Activated B cell treated with CpG ODN at 0.5 μM for 24 hours (primary cell): ENCODE measurements at regions not wholly inside any gene's neighbourhood (a gene's known extent, or its start where the extent isn't known, plus 50 kb on each side); places are given as distances from the start of the nearest gene placed in this dataset.

Experiments
- ATAC-seq: fragments of 200-7000 bp; cut with Tn5 transposase; one replicate; pipeline ENCODE4 v1.10.0; 2021; ENCODE audit warnings: low read depth, mild to moderate bottlenecking, moderate library complexity
- CTCF ChIA-PET: fragments of 350-600 bp; sonication (Branson Sonifier 250); formaldehyde crosslinking; loops from one replicate; lab custom pipeline; 2021; ENCODE audit warnings: antibody characterized with exemption; lab: Charles Lee
- POLR2A ChIA-PET: fragments of 350-600 bp; sonication (Branson Sonifier 250); formaldehyde crosslinking; loops from one replicate; lab custom pipeline; 2021; ENCODE audit warnings: antibody characterized with exemption; lab: Charles Lee
- DNase-seq: peaks from one replicate; pipeline ENCODE4 v3.0.0; 2022
- H3K27ac Mint-ChIP-seq: one replicate; pipeline ENCODE4 v1.8.0; 2020; ENCODE audit warnings: mixed read lengths
- H3K27me3 Mint-ChIP-seq: one replicate; pipeline ENCODE4 v1.8.0; 2021; ENCODE audit warnings: mixed read lengths
- H3K36me3 Mint-ChIP-seq: one replicate; pipeline ENCODE4 v1.8.0; 2021; ENCODE audit warnings: low read depth, mixed read lengths
- H3K4me1 Mint-ChIP-seq: one replicate; pipeline ENCODE4 v1.8.0; 2021; ENCODE audit warnings: mixed read lengths
- H3K4me3 Mint-ChIP-seq: one replicate; pipeline ENCODE4 v1.8.0; 2020; ENCODE audit warnings: mild to moderate bottlenecking, mixed read lengths
- H3K9me3 Mint-ChIP-seq: one replicate; pipeline ENCODE4 v1.8.0; 2020; ENCODE audit warnings: mixed read lengths
- CTCF ChIP-seq: fragments of 200-600 bp; IDR thresholded peaks from one replicate; pipeline ENCODE4 v1.8.0; 2022; ENCODE audit warnings: antibody characterized with exemption, mild to moderate bottlenecking
- intact Hi-C: fragments of 100-400 bp; cut with micrococcal nuclease; formaldehyde crosslinking; loops from one replicate; pipeline ENCODE4 v1.15.1; 2024

GRCh38 chr4:15238720-15239119, 189.1 kb upstream of the C1QTNF7 start:
- H3K27me3 Mint-ChIP-seq: peaks cover 2% of the 10 kb centered on the region
- no peak overlapping the region for H3K27ac Mint-ChIP-seq
- H3K4me1 Mint-ChIP-seq: peaks cover 8% of the 10 kb centered on the region
- ATAC-seq (peak; percentile 58), DNase-seq (no peak)
- no peaks in the 10 kb centered on the region for H3K36me3 Mint-ChIP-seq
- POLR2A ChIA-PET: no interaction called here
- intact Hi-C loops: loop anchor here (1.0 to 2.0 kb wide), 4 partner anchors 158 to 762 kb away; no protein-coding TSS in a partner anchor
- TF ChIP-seq CTCF: no peak
- H3K9me3 Mint-ChIP-seq: no peaks in the 10 kb centered on the region
- CTCF ChIA-PET: interaction anchor here (1.0 to 11.2 kb wide), 5 partner anchors 157 to 412 kb away, joined by 3 to 92 read pairs (median 3); no protein-coding TSS in a partner anchor
- H3K4me3 Mint-ChIP-seq: no peak overlapping the region

- DNase-seq: no peak
- H3K9me3 Mint-ChIP-seq: no peaks in the 10 kb centered on the region
- CTCF ChIA-PET: interaction anchor here (11.2 kb wide), 1 partner anchor 219 kb away, joined by 92 read pairs; no protein-coding TSS in a partner anchor
- H3K27me3 Mint-ChIP-seq: peaks cover 2% of the 10 kb centered on the region
- no peak for ATAC-seq
- H3K27ac Mint-ChIP-seq: no peak overlapping the region
- POLR2A ChIA-PET: no interaction called here
- no peaks in the 10 kb centered on the region for H3K4me1 Mint-ChIP-seq
- H3K4me3 Mint-ChIP-seq: no peak overlapping the region
- no peaks in the 10 kb centered on the region for H3K36me3 Mint-ChIP-seq
- no peak for TF ChIP-seq CTCF
- intact Hi-C loops: loop anchor here (2.0 kb wide), 2 partner anchors 411 to 761 kb away; no protein-coding TSS in a partner anchor
Measured at GRCh38 chr4:15239866-15240265, 188.0 kb upstream of the C1QTNF7 start.

GRCh38 chr4:15240764-15241163, 187.1 kb upstream of the C1QTNF7 start:
- no peak for DNase-seq
- H3K27me3 Mint-ChIP-seq: peaks cover 1% of the 10 kb centered on the region
- no peak for ATAC-seq
- no peaks in the 10 kb centered on the region for H3K4me1 Mint-ChIP-seq
- POLR2A ChIA-PET: no interaction called here
- H3K9me3 Mint-ChIP-seq: no peaks in the 10 kb centered on the region
- H3K36me3 Mint-ChIP-seq: no peaks in the 10 kb centered on the region
- intact Hi-C loops: no loop called here
- CTCF ChIA-PET: no interaction called here
- H3K27ac Mint-ChIP-seq: no peak overlapping the region
- H3K4me3 Mint-ChIP-seq: no peak overlapping the region
- no peak for TF ChIP-seq CTCF

- POLR2A ChIA-PET: no interaction called here
- Mint-ChIP-seq H3K4me3 (no peak overlapping the region), H3K36me3 (no peaks in the 10 kb centered on the region), H3K9me3 (no peaks in the 10 kb centered on the region), H3K4me1 (no peaks in the 10 kb centered on the region), H3K27me3 (no peaks in the 10 kb centered on the region), H3K27ac (no peak overlapping the region)
- CTCF ChIA-PET: interaction anchor here (1.0 to 2.1 kb wide), 2 partner anchors 9 to 216 kb away, joined by 3 to 9 read pairs; no protein-coding TSS in a partner anchor
- intact Hi-C loops: no loop called here
- no peak for DNase-seq
- ATAC-seq: no peak
- no peak for TF ChIP-seq CTCF
Measured at GRCh38 chr4:15242021-15242420, 185.8 kb upstream of the C1QTNF7 start.

GRCh38 chr4:15244354-15244753, 183.5 kb upstream of the C1QTNF7 start:
- no peaks in the 10 kb centered on the region for H3K36me3 Mint-ChIP-seq

More at GRCh38 chr4:15244354-15244753, 183.5 kb upstream of the C1QTNF7 start:
- H3K27ac Mint-ChIP-seq: no peak overlapping the region
- H3K4me3 Mint-ChIP-seq: no peak overlapping the region
- TF ChIP-seq CTCF: no peak
- ChIA-PET POLR2A (no interaction called here), CTCF (no interaction called here)
- intact Hi-C loops: no loop called here
- H3K27me3 Mint-ChIP-seq: no peaks in the 10 kb centered on the region
- H3K9me3 Mint-ChIP-seq: no peaks in the 10 kb centered on the region
- ATAC-seq: no peak
- no peak for DNase-seq
- H3K4me1 Mint-ChIP-seq: no peaks in the 10 kb centered on the region
